GM21786 (cell line): ENCODE measurements at regions not wholly inside any gene's neighbourhood (a gene's known extent, or its start where the extent isn't known, plus 50 kb on each side); places are given as distances from the start of the nearest gene placed in this dataset.

Experiments used
- ATAC-seq: cut with Tn5 transposase; IDR thresholded peaks from one replicate; pipeline ENCODE4 v1.9.1; 2021; ENCODE audit not compliant: unreplicated experiment

DNA sequence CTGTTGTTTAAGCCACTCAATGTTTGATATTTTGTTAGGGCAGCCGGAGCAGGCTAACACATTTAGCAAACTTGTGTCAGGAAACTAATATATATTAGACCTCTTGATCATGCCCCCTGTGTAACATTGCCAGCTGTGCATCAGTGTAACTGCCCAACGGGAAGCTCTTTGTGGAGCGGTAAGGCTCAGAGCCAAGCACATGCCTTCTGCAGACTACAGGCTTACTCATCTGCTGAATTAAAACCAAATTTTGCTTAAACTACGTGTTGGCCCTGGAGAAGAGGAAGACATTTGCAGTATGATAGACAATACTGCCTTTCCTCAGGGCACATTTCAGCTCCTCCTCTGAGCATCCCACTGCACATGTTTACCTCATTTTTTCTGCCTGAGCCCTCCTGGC lies 50.5 kb upstream of the KCNMB2 start:
- ATAC-seq, result no peak
